ENCODE measurements at regions not wholly inside any gene's neighbourhood (a gene's known extent, or its start where the extent isn't known, plus 50 kb on each side); places are given as distances from the start of the nearest gene placed in this dataset.

DNA sequence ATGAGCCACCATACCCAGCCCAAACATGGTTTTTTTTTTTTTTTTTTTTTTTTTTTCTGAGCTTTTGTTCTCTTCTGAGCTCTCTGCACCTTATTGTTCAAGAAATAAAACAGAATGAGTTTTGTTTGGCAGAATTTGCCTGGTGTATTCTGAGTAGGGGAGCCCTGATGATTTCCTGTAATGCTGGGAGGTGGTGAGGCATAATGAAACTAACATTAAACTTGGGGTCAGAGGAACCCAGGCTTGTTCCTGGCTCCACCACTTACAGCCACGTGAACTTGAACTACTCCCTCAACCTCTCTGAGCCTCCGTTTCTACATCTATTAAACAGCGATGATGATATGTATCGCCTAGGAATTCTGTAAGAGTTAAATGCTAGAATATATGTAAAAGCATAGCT lies 276.3 kb upstream of the CRY1 start:
- TF ChIP-seq, protein P1, sequence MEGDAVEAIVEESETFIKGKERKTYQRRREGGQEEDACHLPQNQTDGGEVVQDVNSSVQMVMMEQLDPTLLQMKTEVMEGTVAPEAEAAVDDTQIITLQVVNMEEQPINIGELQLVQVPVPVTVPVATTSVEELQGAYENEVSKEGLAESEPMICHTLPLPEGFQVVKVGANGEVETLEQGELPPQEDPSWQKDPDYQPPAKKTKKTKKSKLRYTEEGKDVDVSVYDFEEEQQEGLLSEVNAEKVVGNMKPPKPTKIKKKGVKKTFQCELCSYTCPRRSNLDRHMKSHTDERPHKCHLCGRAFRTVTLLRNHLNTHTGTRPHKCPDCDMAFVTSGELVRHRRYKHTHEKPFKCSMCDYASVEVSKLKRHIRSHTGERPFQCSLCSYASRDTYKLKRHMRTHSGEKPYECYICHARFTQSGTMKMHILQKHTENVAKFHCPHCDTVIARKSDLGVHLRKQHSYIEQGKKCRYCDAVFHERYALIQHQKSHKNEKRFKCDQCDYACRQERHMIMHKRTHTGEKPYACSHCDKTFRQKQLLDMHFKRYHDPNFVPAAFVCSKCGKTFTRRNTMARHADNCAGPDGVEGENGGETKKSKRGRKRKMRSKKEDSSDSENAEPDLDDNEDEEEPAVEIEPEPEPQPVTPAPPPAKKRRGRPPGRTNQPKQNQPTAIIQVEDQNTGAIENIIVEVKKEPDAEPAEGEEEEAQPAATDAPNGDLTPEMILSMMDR (IDR thresholded peaks at IDR 0.05; ENCODE audit: poor library complexity) = no peak
- TF ChIP-seq EZH2phosphoT487 (IDR thresholded peaks at IDR 0.05; ENCODE audit: low read depth, severe bottlenecking, unreplicated experiment) (no peak), EZH2 (IDR thresholded peaks at IDR 0.05; ENCODE audit: borderline replicate concordance) (no peak)
